Germinal center (tissue), 1 donor: ENCODE measurements at regions not wholly inside any gene's neighbourhood (a gene's known extent, or its start where the extent isn't known, plus 50 kb on each side); places are given as distances from the start of the nearest gene placed in this dataset.
"Not testable (repeated sequence)": the region's sequence is repeated elsewhere in the genome, so short reads cannot be mapped to it uniquely, and the experiment has no call there.

Source experiments
- DNase-seq: peaks from one replicate; pipeline ENCODE4 v3.0.0; 2012; ENCODE audit warnings: mixed read lengths, low spot score

DNA sequence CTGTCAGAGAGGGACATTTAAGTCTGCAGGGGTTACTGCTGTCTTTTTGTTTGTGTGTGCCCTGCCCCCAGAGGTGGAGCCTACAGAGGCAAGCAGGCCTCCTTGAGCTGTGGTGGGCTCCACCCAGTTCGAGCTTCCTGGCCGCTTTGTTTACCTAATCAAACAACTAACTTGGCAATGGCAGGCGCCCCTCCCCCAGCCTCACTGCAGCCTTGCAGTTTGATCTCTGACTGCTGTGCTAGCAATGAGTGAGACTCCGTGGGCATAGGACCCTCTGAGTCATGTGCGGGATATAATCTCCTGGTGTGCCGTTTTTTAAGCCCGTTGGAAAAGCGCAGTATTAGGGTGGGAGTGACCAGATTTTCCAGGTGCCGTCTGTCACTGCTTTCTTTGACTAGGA, 216.8 kb upstream of the CDKN2B start:
- DNase-seq, result not testable (repeated sequence)

DNA sequence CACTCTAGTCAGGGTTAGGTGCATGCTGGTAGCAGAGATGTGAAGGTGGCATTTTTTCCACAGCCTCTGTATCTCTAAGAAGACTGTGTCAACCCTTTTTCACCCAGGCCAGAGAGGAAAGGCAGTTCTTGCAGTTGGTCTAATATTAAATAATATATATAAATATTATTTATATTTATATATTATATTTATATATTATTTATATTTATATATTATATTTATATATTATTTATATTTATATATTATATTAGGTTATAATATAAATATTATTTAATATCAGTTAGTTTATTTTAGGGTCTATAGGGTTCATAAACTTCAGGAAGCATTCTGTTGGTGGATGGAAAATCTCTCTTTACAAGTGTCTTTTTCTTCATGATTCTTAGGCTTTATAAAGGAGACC, 218.6 kb upstream of the DMRTA1 start:
- DNase-seq, result no peak

DNA sequence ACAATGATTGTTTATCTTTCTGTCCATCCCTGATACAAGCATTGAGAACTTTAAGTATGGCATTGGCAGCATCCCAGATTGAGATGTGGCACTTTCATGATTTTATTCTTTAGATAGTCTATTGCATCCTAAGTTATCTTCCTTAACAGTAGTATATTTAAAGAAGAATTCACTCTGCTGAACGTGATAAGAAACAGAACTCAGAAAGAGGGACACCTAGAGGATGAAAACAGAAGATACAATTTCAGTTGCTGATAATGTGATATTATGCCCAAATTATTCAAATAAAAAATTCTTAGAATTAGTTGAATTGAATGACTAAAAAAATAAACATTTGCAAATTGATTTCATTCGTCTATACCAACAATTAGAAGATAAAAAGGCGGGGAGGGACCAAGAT, 218.1 kb upstream of the DMRTA1 start:
- DNase-seq, result no peak

DNA sequence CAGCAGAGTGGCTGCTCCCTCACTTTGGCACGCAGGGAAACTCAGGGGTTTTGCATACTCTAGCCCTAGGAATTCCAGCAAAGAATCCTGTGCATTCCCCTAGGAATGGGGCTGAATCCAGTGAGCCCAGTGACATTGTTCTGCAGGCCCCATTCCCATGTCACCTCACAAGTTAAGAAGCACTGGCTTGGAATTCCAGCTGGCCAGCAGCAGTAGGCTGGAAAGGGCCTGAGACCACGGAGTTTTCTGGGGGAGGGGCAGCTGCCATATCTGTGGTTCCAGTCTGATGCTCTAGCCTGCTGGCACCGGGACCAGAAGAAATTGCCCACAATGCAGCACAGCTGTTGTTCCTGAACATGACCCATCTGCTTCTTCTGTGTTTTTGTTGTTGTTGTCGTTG, 217.6 kb upstream of the DMRTA1 start:
- no peak for DNase-seq

DNA sequence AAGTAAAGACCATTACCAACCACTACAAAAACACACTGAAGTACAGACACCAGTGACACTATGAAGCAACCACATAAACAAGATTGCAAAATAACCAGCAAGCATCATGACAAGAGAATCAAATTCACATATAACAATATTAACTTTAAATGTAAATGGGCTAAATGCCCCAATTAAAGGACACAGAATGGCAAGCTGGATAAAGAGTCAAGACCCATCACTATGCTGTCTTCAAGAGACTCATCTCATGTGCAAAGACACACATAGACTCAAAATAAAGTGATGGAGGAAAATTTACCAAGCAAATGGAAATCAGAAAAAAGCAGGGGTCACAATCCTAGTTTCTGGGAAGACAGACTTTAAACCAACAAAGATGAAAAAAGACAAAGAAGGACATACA, 215.3 kb upstream of the DMRTA1 start:
- DNase-seq, result not testable (repeated sequence)

DNA sequence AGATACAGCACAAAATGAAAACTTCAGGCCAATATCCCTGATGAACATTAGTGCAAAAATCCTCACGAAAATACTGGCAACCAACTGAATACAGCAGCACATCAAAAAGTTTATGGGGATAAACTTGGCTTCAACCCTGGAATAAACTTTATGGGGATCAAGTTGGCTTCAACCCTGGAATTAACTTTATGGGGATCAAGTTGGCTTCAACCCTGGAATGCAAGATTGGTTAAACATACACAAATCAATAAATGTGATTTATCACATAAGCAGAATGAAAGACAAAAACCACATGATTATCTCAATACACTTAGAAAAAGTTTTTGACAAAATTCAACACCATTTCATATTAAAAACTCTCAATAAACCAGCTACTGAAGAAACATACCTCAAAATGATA, 213.7 kb upstream of the DMRTA1 start:
- no peak for DNase-seq

DNA sequence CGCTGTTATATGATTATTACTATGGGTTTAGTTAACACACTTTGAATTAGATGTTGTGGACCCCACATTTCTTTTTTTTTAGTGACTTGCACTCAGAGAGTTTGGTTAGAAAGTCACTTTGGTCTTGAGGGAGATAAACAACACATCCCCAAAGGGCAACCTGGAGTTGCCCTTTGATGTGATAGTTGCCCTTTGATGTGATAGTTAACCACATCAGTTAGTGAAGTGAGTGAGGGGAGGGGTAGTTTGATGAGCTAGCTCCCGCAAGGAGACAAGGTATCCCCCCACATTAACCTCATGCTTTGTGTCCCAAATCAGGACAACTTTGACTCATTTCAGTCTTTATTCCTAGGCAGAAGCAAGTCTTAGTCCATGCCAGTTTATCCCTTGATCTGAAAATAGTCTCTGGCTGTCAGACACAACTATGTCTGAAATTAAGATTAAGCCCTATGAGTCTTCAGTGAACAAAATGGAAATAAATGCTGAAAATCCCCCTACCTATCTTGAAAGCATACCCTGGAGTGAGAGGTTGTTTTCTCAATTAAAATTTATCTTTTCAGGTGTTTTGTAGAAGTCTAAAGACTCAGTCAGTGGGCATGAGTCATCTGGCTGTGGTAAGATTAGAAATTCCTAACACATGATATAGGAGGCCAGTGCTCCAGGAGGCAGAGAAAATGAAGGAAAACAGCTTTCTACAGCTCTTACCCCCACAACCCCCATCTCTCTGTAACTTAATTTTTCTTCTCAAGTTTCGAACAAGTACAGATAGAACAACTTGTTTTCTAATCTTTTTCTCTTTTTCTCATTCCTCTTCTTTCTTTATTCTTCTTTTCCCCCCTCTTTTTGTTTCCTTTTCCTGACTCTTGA, 208.9 kb upstream of the DMRTA1 start:
- DNase-seq, result no peak

DNA sequence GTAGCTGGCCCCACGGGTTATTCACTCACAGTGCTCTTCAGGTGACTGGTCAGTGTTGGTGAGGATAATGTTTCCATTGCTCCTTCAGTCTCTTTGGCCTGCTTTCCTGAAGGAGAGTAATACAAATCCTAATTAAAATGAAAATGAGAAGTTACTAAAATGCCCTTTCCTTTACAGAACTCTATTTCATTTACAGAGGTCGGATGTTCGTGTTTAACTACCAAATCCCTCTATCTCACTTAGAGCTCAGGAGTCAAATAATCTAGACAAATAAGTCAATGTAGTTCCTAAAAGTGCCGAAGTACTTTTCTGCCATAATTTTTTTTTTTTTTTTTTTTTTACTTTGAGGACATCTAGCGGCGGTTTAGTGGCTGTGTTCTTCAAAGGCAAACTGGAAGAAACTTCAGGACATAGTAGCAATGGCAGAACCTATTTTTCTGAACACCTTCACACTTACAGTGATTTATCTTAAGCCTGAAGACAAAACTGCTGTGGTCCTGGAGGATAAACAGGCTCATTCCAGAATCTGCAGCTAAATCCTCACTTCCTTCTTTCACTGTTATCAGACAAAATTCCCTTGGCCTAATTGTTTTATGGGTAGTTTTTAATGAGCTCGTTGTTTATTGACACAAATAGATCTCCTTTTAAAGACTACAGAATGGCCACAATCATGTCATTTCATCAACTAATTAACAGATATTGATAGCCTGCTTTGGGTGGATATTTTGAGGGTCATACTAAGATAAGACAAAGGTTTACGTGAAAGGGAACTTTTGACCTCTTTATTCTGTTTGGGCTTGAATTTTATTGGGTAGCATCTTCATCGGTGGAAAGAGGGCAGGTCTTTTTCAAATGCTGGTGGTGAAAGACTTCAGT, 207.6 kb upstream of the DMRTA1 start:
- DNase-seq, result peak; percentile 35

DNA sequence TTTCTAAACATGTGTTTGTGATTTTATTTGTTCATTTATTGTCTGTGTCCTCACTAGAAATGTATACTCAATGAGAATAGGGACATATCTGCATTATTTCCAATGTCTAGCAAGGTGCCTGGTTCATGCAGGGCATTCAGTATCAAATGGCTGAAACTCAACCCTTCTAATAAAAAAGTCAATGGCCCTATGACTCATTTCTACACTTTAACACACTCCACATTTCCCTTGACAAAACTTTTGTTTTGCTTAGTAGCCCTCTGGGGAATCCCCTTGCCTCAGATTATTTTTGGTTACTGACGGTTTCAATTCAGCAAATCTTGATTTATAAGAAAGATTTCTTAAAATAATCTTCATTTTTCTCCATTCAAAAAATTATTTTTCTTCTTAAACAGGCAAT, 206.0 kb upstream of the DMRTA1 start:
- peak; percentile 20 for DNase-seq

DNA sequence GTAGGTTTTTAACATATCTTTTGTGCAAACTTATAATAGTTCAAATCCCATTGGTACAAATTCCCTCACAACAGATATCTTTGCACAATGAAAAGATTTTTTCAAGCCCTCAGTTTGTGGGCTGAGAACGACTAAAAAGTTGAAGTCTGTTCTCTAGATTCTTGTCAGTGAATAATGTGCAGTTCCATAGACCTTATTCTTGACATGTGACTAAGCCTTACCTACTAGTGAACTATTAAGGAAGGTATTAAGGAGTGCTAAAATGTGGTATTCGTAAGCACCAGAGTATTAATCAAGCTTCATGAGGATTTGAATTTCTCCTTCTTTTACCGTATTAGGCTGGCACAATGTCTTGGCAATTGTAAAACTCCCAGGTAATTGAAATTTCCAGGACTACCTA, 205.6 kb upstream of the DMRTA1 start:
- DNase-seq, result no peak

DNA sequence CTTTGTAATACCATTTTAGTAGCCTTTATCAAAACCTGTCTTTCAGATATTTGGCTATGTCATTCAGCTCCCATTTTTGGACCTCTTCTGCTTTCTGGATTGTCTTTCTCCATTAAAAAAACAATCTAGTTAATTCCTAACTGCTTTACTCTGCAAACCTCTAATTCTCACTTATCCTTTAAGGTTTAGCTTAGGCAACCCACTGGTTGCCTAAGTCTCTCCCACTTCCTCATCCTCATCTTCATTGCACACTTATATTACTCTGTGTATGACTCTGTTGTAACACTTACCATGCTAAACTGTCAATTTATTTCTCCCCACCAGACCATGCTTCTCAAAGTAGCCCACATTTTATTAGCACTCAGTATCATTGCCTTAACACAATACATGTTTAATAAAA, 205.0 kb upstream of the DMRTA1 start:
- DNase-seq, result no peak

DNA sequence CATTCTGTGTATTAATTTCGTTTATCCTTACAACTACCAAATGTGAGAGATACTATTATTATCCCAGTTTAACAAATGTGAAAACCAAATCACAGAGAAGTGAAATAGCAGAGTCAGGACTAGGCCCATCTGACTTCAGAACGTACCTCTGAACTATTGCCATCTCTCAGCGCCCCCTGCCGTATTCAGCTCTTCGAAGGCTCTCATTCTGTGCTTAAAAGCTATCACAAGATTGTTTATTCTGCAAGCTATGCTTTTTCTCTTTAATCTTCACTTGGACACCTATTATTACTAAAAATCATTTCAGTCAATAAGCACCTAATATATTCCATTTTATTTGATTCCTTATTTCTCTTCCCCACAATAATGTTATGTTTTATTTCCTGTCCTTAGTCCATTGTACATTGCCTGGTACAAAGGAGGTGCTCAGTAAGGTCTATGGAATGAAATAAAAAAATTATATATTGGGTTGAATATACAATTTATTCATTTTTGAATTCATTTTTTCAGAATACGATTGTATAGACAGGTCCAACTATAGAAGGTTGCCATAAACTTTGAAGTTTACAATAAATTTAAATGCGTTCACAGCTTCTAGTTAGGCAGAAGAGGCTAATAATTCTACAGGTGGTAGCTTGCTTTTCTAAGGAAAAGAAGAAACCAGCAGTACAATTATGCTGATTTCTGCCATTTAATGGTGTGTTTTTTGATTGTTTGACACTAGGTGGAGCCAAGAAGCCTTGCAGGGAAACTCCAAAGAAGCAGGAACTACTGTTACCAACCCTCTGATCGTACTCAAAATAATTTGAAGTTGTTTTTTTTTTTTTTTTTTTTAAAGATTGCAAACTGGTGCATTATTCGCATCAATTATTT, 202.2 kb upstream of the DMRTA1 start:
- peak; percentile 38 for DNase-seq

DNA sequence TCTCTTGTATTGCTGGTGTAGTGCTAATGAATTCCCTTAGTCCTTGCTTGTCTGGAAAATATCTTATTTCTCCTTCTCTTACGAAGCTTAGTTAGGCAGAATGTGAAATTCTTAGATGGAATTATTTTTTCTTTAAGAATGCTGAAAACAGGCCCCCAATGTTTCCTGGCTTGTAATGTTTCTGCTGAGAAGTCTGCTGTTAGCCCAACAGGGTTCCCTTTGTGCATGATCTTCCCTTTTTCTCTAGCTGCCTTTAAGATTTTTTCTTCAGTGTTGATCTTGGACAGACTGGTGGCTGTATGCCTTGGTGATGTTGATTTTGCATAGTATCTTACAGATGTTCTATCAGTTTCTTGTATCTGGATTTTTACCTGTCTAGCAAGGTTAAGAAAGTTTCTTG, 191.3 kb upstream of the DMRTA1 start:
- no peak for DNase-seq

DNA sequence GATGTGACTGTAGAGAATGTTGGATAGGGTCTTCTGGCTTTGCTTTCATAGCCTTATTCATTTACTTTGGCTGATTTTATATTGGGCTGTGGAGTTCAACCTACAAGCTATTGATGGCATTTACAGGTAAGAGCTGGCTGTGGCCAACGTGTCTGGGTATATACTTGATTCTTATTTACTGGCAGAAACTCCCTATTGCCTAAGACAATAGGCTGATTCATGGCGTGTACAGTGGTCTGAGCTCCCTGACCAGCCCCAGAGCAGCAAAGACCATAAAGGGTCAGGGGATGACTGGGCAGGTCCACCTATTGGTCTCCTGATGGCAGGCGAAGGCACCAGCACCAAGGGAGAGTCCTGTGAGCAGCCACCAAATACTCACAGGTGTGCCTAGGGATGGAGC, 190.2 kb upstream of the DMRTA1 start:
- DNase-seq, result no peak

DNA sequence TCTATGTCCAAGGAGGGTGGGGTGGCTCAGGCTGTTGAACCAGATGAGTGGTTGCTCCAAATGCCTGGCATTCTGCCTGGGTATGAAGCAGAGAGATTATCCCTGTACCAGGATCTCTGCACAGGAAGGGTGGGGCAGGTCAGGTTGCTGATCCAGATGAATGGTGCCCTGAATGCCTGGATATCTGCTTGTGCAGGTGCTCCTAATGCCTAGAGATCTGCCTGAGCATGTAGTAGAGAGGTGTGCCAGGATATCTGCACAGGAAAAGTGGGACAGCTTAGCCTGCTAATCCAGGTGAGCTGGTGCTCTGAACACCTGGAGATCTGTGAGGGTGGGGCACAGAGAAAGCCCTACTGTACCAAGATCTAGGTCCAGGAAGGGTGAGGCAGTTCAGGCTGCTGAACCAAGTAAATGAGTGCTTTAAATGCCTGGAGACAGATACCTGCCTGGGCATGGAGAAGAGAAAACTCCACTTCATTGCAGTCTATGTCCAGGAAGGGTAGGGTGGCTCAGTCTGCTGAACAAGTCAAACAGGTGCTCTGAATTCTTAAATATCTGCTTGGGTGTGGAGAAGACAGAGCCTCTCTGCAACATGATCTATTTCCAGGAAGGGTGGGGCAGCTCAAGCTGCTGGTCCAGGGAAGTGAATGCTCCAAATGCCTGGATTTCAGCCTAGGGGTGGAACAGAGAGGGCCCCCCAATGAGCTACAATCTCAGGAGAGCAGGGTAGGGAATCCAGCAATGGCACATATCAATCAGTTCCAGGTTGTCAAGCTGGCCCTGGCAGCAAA, 189.4 kb upstream of the DMRTA1 start:
- no peak for DNase-seq

DNA sequence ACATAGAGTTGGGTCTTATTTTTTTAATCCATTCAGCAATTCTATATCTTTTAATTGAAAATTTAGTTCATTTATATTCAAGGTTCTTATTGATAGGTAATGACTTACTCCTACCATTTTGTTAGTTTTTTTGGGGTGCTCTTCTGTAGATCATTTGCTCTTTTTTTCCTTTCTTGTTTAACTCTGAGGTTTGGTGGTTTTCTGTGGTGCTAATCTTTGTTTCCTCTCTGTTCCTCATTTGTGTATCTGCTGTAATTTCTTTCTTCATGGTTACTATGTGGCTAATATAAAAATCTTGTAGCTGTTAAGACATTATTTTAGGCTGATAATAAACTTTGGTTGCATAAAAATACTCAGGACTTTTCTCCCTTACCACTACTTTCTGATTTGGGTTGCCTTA, 181.6 kb upstream of the DMRTA1 start:
- no peak for DNase-seq

DNA sequence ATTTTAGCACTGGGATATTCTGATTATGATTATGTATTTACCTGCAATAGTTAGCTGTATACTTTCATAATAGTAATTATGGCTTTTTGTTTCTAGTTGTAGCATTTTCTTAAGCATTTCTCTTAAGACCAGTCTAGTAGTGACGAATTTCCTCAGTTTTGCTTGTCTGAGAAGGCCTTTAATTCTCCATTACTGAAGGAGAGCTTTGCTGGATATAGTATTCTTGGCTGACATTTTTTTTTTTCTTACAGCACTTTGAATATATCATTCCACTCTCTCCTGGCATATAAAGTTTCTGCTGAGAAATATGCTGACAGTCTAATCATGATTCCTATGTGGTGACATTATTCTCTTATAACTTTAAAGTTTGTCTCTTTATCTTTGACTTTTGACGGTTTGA, 181.1 kb upstream of the DMRTA1 start:
- no peak for DNase-seq

DNA sequence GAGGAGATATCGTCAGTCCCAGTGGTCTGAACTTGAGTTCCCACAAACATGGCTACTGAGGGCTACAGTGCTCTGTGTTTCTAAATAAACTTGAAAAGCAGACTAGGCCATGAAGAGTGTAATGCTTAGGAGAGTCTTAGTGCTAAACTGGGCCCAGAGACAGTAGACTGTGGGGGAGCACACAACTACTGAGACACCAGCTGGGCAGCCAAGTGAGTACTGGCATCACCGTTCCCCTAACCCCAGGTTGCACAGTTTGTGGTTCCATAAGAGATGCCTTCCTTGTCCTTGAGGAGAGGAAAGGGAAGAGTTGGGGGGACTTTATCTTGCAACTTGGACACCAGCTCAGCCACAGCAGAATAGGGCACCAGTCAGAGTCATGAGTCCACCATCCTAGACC, 172.1 kb upstream of the DMRTA1 start:
- no peak for DNase-seq

DNA sequence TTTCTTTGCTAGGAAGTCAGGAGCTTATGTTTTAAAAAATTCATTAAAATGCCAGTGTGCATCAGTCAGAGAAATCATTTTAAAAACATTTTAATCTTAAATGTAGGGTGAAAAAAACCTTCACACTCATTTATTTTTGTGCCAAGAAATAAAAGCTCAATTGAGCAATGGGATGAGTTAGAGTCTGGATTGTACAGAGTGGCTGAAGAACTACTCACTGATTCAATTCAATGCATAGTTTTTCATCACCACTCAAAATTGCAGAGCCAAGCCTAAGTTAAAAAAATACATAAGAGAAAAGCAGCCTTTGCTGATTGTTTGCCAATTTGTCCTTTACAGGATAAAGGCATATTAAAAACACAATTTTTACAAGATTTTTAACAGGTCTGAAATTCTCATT, 168.2 kb upstream of the DMRTA1 start:
- DNase-seq, result no peak

DNA sequence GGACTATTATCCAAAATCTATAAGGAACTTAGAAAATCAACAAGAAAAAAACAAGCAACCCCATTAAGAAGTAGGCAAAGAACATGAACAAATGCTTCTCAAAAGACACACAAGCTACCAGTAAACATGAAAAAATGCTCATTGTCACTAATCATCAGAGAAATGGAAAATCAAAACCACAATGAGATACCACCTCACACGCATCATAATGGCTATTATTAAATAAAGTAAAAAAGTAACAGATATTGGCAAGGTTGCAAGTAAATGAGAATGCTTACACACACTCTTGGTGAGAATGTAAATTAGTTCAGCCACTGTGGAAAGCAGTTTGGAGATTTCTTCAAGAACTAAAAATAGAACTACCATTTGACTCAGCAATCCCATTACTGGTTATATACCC, 167.0 kb upstream of the DMRTA1 start:
- DNase-seq, result no peak

DNA sequence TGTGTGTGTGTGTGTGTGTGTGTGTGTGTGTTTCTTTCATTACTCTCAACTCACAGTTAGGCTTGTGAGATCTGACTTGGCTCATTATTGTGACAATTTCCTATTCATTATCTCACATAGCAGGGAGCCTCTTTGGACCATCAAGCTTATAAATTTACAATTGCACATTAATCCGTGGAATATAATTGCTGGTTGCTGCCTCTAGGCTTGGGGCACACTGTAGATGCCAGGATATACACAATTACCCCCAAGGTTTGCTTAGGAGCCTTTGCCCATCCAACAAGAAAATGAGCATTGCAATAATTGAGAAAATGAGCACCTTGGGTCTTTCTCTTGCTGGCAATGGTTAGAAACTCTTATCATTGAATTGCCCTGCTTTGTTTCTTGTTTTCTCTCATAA, 161.6 kb upstream of the DMRTA1 start:
- no peak for DNase-seq

DNA sequence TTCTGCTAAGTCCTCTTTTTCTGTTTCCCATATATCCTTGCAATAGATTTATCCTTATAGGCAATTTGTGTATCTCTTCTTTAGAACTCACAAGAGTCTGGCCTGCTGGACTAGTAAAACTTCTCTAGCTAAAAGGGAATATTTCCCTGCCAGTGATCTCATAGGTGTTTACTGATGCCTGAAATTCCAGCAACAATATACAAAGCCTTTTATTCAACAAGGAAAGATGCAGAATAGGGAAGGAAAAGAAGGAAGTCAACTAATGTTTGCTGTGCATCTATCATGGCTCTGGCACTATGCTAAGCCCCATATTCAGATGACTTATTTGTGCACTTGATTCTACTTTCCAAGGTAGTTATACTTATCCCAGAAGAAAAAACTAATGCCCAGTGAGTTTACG, 160.0 kb upstream of the DMRTA1 start:
- DNase-seq, result no peak
